ENCODE measurements at regions not wholly inside any gene's neighbourhood (a gene's known extent, or its start where the extent isn't known, plus 50 kb on each side); places are given as distances from the start of the nearest gene placed in this dataset.

GRCh38 chr20:21632031-21632734 lies 73.3 kb upstream of the PAX1 start:
- TF ChIP-seq POLR2A (IDR thresholded peaks at IDR 0.05): no peak
- no peak for TF ChIP-seq CTCF (IDR thresholded peaks at IDR 0.05)
- no peak for TF ChIP-seq POLR2AphosphoS5 (IDR thresholded peaks at IDR 0.05)
- no peak for DNase-seq (ENCODE audit: low spot score in 2 of 2)
- Histone ChIP-seq H3K4me1 (no peaks in the 10 kb centered on the region), H3K27me3 (no peaks in the 10 kb centered on the region), H3K27ac (no peak overlapping the region), H3K4me3 (no peak overlapping the region), H3K36me3 (no peaks in the 10 kb centered on the region), H3K9me3 (no peaks in the 10 kb centered on the region)
- intact Hi-C loops (cut with DNase I; ENCODE audit: low total_unique reads): no loop called here

- DNase-seq (ENCODE audit: low spot score in 2 of 2): no peak
- H3K4me1 ChIP-seq: no peaks in the 10 kb centered on the region
- intact Hi-C loops (cut with DNase I; ENCODE audit: low total_unique reads): no loop called here
Observed at GRCh38 chr20:21628800-21629199, 76.7 kb upstream of the PAX1 start.

GRCh38 chr20:21623781-21624094 lies 81.7 kb upstream of the PAX1 start:
- DNase-seq (ENCODE audit: low spot score in 2 of 2): no peak
- Histone ChIP-seq H3K27ac (no peak overlapping the region), H3K4me1 (no peaks in the 10 kb centered on the region)

More at GRCh38 chr20:21628800-21629199, 76.7 kb upstream of the PAX1 start:
- H3K27ac ChIP-seq: no peak overlapping the region
- H3K4me3 ChIP-seq: no peak overlapping the region
- no peaks in the 10 kb centered on the region for H3K36me3 ChIP-seq
- TF ChIP-seq POLR2A (IDR thresholded peaks at IDR 0.05): no peak
- TF ChIP-seq POLR2AphosphoS5 (IDR thresholded peaks at IDR 0.05): no peak
- no peak for TF ChIP-seq CTCF (IDR thresholded peaks at IDR 0.05)
- no peaks in the 10 kb centered on the region for H3K27me3 ChIP-seq
- no peaks in the 10 kb centered on the region for H3K9me3 ChIP-seq

GRCh38 chr20:21623074-21623780 lies 82.2 kb upstream of the PAX1 start:
- Histone ChIP-seq H3K36me3 (no peaks in the 10 kb centered on the region), H3K4me3 (no peak overlapping the region), H3K9me3 (no peaks in the 10 kb centered on the region), H3K4me1 (no peaks in the 10 kb centered on the region), H3K27ac (no peak overlapping the region), H3K27me3 (no peaks in the 10 kb centered on the region)
- TF ChIP-seq CTCF (IDR thresholded peaks at IDR 0.05) (no peak), POLR2A (IDR thresholded peaks at IDR 0.05) (no peak), POLR2AphosphoS5 (IDR thresholded peaks at IDR 0.05) (no peak)
- no peak for DNase-seq (ENCODE audit: low spot score in 2 of 2)
- intact Hi-C loops (cut with DNase I; ENCODE audit: low total_unique reads): no loop called here

More at GRCh38 chr20:21623781-21624094, 81.7 kb upstream of the PAX1 start:
- no peak overlapping the region for H3K4me3 ChIP-seq
- intact Hi-C loops (cut with DNase I; ENCODE audit: low total_unique reads): no loop called here
- no peaks in the 10 kb centered on the region for H3K9me3 ChIP-seq
- TF ChIP-seq POLR2AphosphoS5 (IDR thresholded peaks at IDR 0.05): no peak
- TF ChIP-seq CTCF (IDR thresholded peaks at IDR 0.05): no peak
- no peak for TF ChIP-seq POLR2A (IDR thresholded peaks at IDR 0.05)
- H3K27me3 ChIP-seq: no peaks in the 10 kb centered on the region
- H3K36me3 ChIP-seq: no peaks in the 10 kb centered on the region

GRCh38 chr20:21622097-21622857 lies 83.2 kb upstream of the PAX1 start:
- no peaks in the 10 kb centered on the region for H3K9me3 ChIP-seq
- no peaks in the 10 kb centered on the region for H3K36me3 ChIP-seq
- peak overlapping the region; percentile 52 to 59 for H3K27ac ChIP-seq
- peak in 1 of 2 donors; percentile 33 for DNase-seq (ENCODE audit: low spot score in 2 of 2)
- intact Hi-C loops (cut with DNase I; ENCODE audit: low total_unique reads): no loop called here
- no peaks in the 10 kb centered on the region for H3K4me1 ChIP-seq
- no peaks in the 10 kb centered on the region for H3K27me3 ChIP-seq
- H3K4me3 ChIP-seq: no peak overlapping the region
- TF ChIP-seq POLR2AphosphoS5 (IDR thresholded peaks at IDR 0.05): no peak
- no peak for TF ChIP-seq CTCF (IDR thresholded peaks at IDR 0.05)
- no peak for TF ChIP-seq POLR2A (IDR thresholded peaks at IDR 0.05)
